Tibial nerve (tissue), 3 donors: ENCODE measurements at regions not wholly inside any gene's neighbourhood (a gene's known extent, or its start where the extent isn't known, plus 50 kb on each side); places are given as distances from the start of the nearest gene placed in this dataset.

Experiments used
- POLR2A ChIP-seq, 2 donors: fragments of 450-650 bp; IDR thresholded peaks; one replicate each; pipeline ENCODE4 v1.6.1; 2017; ENCODE audit warnings: antibody characterized with exemption in 2 of 2, mild to moderate bottlenecking in 2 of 2, moderate library complexity in 2 of 2
- TF ChIP-seq, protein P1 (sequence below), 5 experiments: fragments of 200-600 bp in 3 of 5; fragments of 450-650 bp in 2 of 5; sonication (generic) in 3 of 5; IDR thresholded peaks; one replicate each; pipeline ENCODE4 v1.5.1; 2016 to 2019; ENCODE audit warnings: antibody characterized with exemption in 5 of 5, mild to moderate bottlenecking in 3 of 5, moderate library complexity in 2 of 5

DNA sequence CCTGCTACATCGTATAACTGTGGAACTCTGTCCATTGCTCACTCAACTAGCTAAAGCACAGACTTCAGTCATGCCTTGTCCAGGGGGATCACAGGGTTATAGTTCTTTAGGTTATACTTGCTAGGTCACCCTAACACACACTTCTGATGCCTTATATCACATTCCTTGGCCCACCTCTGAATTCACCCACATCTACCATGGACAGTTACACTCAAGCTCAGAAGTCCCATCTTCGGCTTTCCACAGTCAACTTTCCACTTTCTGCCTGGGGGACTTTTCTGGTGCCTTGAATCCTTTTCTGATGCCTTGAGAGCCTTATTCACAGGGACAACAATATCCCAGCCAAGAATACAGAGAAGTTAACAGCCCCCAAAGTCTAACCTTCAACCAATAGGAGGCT is 129.2 kb upstream of the MAOA start:
- TF ChIP-seq, protein P1, sequence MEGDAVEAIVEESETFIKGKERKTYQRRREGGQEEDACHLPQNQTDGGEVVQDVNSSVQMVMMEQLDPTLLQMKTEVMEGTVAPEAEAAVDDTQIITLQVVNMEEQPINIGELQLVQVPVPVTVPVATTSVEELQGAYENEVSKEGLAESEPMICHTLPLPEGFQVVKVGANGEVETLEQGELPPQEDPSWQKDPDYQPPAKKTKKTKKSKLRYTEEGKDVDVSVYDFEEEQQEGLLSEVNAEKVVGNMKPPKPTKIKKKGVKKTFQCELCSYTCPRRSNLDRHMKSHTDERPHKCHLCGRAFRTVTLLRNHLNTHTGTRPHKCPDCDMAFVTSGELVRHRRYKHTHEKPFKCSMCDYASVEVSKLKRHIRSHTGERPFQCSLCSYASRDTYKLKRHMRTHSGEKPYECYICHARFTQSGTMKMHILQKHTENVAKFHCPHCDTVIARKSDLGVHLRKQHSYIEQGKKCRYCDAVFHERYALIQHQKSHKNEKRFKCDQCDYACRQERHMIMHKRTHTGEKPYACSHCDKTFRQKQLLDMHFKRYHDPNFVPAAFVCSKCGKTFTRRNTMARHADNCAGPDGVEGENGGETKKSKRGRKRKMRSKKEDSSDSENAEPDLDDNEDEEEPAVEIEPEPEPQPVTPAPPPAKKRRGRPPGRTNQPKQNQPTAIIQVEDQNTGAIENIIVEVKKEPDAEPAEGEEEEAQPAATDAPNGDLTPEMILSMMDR (IDR thresholded peaks at IDR 0.05) = no peak
- TF ChIP-seq POLR2A (IDR thresholded peaks at IDR 0.05) = no peak
